NCI-H2196 (cell line): ENCODE measurements at regions not wholly inside any gene's neighbourhood (a gene's known extent, or its start where the extent isn't known, plus 50 kb on each side); places are given as distances from the start of the nearest gene placed in this dataset.
A peak's percentile ranks its signal among the peaks of the same experiment; 100 is the strongest.

Experiments
- DNase-seq: peaks from one replicate; lab custom pipeline; 2025; ENCODE audit not compliant: unreplicated experiment; lab: John Stamatoyannopoulos, UW

GRCh38 chr18:43481069-43481468 lies 203.8 kb upstream of the SYT4 start:
- DNase-seq: no peak

GRCh38 chr18:43482136-43482535 lies 204.8 kb upstream of the SYT4 start:
- DNase-seq: no peak

GRCh38 chr18:43482600-43482999 lies 205.3 kb upstream of the SYT4 start:
- DNase-seq: no peak

DNA sequence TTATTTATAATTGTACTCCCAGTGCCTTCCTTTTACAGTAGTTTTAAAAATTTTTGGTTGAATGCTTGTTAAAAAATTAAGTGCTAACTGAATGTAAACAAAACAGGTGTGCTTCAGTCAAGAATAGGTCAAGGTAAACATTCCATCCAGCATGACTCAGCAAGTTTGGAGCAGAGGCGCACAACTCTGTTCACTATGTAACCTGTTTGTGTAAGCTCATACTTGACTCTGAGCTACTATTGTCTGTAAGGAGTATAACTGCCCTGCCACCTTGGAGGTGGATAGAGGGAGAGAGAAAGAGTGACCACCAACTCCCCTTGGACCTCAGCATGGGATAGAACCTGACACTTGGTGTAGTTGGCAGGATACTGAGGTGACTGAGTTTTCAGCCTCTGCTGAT lies 207.4 kb upstream of the SYT4 start:
- DNase-seq: no peak

GRCh38 chr18:43485545-43485963 lies 208.3 kb upstream of the SYT4 start:
- no peak for DNase-seq

- DNase-seq: no peak
These were observed 209.2 kb upstream of the SYT4 start for GRCh38 chr18:43486462-43486861.

DNA sequence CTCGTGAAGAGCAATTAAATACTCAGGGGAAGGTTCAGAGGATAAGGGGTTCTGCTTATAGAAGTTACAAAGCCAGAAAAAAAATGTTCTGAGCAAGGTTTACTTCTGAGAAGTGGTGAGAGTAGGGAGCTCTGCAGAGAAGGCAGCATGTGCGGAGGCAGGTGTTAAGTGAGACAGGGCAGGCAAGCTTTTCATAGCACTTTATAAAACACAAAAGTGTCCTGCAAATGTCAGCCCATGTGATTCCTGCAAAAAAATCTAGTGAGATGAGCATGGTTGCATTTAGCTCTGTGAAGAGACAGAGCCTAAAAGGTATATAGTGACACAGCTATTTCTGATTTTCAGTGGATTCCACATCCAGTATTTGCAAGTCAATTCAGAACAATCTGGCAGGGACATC lies 223.8 kb upstream of the SYT4 start:
- no peak for DNase-seq

- DNase-seq: no peak
These were observed 229.6 kb upstream of the SYT4 start for GRCh38 chr18:43506935-43507334.

DNA sequence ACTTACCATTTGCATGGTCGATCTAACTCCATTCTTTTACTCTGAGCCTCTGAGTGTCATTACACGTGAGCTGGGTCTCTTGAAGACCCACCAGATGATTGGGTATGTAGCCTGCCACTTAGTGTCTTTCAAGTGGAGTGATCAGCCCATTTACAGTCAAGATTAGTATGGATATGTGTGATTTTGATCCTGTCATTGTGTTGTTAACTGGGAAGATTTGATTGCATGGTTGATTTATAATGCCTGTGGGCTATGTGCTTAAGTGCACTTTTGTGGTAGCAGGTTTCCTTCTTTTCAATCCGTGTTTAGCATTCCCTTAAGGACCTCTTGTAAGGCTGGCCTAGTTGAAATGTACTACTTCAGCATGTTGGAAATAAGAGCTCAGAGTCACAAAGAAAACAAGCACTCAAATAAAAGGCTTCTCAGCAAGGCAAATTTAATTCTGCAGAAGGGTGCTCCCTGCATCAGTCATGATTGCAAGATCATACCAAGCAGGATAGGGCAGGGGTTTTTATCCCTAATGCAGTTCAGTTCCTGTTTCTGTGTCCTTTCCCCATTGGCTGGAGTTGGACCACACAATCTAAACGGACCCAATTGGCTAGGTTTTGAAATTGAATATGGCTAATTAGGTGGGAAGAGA lies 230.7 kb upstream of the SYT4 start:
- DNase-seq: no peak

DNA sequence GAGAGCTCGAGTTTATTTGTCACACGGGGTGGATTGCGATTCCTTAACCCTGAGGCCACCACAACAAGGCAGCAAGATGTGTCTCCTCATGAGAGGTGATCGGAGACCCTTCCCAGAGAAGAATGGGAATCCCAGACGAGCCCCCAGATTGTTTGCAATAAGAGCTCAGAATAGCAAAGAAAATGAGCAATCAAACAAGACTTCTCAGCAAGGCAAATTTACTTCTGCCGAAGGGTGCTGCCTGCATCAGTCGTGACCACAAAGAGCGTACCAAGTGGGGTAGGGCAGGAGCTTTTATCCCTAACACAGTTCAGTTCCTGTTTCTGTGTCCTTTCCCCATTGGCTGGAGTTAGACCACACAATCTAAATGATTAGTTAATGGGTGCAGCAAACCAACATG lies 237.5 kb upstream of the SYT4 start:
- no peak for DNase-seq

GRCh38 chr18:43515481-43515880 lies 238.2 kb upstream of the SYT4 start:
- no peak for DNase-seq

GRCh38 chr18:43524260-43524659 lies 247.0 kb upstream of the SYT4 start:
- no peak for DNase-seq

DNA sequence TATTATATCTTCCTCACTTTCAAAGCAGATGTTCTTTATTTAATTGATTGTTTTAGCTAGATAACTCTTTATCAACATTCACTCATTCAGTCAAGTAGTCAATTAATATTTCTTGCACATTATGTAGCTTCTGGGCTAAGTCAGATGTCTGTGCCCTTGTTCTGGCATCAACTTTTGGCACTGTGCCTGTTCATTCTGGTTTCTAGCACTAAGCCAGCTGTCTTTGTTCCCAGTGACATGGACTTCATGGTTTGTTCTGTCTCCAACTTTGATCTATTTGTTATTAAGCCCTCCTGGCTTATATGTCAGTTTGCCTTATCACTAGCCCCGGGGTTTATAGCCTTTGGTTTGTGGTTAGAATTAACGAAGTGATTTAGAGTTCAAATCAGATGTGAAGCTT lies 247.9 kb upstream of the SYT4 start:
- no peak for DNase-seq

GRCh38 chr18:43526426-43527145 lies 249.3 kb upstream of the SYT4 start:
- DNase-seq: no peak

DNA sequence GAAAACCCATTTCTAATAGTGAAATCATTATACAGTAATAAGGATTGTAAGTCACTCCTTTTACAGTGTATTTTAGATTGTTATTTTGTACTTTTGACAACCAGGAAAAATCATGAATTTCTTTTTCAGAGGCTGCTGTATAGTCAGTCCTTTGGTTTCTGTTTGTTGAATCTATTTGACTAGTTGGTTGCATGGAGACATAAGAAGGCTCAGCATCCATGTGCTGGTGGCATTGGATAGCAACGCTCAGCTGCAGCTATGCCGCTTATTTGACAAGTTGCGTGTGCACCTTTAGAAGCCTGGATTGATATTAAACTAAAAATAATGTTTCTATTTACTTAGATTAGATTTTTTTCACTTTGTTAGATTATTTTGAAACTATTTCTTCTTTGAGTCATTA lies 254.1 kb upstream of the SYT4 start:
- no peak for DNase-seq

GRCh38 chr18:43533371-43533770 lies 256.1 kb upstream of the SYT4 start:
- no peak for DNase-seq

GRCh38 chr18:43534511-43534910 lies 257.2 kb upstream of the SYT4 start:
- no peak for DNase-seq

DNA sequence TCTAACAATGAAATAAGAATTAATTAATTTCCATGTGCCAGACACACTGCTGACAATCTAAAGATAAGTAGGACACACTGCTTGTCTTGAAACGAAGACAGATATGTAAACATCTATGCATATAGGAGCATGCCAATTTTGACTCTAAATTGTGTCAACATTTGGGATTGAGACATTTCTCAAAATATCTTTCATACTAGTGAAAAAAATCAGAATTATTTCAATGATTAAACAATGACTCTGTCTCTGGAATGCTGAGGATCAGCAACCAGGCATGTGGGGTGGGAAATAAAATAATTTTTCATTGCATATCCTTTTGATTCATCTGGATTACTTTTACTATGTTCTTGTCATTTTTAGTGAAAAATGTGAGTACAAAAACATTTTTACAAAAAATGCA lies 262.6 kb upstream of the SYT4 start:
- no peak for DNase-seq

DNA sequence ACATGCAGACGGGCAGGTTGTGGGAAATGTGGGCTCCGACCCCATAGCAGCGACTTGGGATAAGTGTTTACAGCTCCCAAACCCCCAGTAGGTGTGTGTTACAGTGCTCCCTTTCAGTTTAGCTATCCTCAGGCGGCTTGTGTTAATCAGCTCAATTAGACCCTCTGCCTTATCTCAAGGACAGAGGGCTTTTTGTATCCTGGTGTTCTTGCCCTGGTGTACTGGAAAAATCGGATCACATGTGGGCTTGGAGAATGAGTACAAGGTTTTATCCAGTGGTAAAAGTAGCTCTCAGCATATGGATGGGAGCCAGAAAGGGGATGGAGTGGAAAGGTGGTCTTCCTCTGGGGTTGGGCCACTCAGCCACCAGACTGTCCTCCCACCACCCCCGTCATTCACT lies 264.7 kb upstream of the SYT4 start:
- no peak for DNase-seq

DNA sequence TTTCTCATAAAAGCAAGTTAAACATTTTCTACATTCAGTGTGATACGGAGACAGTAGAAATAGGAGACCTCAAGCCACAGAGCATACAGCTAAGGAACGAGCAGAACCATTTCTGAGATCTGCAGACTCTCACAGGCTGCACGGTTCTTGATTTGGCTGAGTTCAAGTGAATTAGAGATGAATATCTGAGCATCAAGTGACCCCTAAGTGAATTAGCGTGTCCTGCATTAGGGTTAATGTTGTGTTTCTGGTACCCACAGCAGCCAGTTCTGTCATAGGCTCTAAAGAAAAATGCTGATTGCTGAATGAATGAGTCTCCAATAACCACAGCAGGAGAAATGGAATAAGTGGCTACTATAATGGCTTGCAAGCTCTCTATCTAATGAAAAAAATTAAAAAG lies 265.9 kb upstream of the SYT4 start:
- no peak for DNase-seq

DNA sequence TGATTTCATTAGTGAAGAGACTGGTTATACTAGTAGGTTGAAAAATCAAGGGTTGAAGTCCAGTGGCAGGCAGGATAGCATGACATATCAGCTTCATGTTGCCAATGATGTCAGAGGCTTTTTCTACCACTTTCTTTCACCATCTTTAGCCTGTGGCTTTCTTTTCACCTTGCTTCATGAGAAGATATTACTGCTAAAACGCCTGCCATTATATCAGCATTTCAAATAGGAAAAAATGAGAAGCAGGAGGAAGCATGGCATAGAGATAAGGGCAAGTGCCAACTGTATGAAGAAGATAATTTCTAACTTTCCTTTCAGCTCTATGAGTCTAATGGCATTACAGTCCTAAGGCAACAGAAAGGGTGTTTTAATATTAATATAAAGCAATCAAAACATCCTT lies 270.2 kb upstream of the SYT4 start:
- no peak for DNase-seq

DNA sequence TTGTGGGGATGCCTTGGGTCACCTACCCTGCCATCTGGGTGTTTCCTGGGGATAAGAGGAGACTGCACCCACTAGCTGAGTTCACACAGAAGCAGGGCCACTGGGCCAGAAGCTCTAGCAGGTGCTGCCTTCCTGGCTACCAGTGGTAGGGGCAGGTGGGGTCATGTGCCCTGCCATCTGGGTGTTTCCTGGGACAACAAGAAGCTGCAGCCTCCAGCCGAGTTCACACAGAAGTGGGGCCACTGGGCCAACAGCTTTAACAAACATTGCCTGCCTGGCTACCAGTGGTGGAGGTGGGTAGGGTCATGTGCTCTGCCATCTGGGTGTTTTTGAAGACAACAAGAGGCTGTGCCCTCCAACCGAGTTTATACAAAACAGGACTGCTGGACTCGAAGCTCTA lies 282.2 kb upstream of the SYT4 start:
- DNase-seq: no peak

DNA sequence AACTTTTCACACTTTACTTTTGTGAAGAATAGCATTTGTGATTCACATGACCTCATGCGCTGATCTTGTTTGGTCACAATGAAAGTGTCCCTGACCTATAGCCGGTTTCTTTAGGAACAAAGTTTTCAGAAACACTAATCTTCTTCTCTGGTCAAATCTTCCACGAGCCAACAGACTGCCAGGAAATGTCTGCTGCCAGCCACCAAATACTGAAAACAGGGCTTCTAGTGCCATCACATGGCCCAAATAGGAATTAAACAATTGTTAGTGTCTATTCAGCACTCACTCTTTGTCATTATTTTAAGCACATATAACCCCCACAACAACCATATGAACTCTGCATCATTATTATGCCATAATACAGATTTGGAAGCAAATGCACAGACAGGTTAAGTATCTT lies 286.5 kb upstream of the SYT4 start:
- peak; percentile 31 for DNase-seq
